ENCODE measurements at regions not wholly inside any gene's neighbourhood (a gene's known extent, or its start where the extent isn't known, plus 50 kb on each side); places are given as distances from the start of the nearest gene placed in this dataset.

GRCh38 chr2:172169611-172170010, 66.9 kb upstream of the DLX2 start:
- Histone ChIP-seq H2BK20ac (ENCODE audit: low read length) (no peak overlapping the region), H2BK120ac (replicated peaks; ENCODE audit: low read depth, low read length) (no peak overlapping the region), H3K79me1 (ENCODE audit: low read depth, low read length) (no peaks in the 10 kb centered on the region), H3K9me3 (ENCODE audit: insufficient read depth in 2 of 2, low read depth in 1 of 2, low read length in 1 of 2) (peaks cover 0 to 4% of the 10 kb centered on the region in 2 experiments; a peak in 1 of 4 replicates), H3K79me2 (ENCODE audit: control insufficient read depth in 1 of 2, insufficient read depth in 2 of 2, low read length in 2 of 2) (no peaks in the 10 kb centered on the region), H3K4me3 (ENCODE audit: extremely low read depth in 1 of 4, insufficient read depth in 2 of 4, low read depth in 3 of 4, low read length in 4 of 4) (no peak overlapping the region), H3K4me1 (replicated peaks in 1 of 4; ENCODE audit: control insufficient read depth in 3 of 4, insufficient read depth in 4 of 4, low read length in 3 of 4) (peaks cover 2 to 11% (median 9%) of the 10 kb centered on the region in 4 experiments; a peak in 5 of 7 replicates), H3K14ac (ENCODE audit: insufficient read length) (no peak overlapping the region), H3K56ac (replicated peaks; ENCODE audit: insufficient read length, low read depth, low read length) (no peak overlapping the region), H4K8ac (ENCODE audit: extremely low read depth, insufficient read depth, low read length) (no peak overlapping the region), H2BK12ac (ENCODE audit: low read depth, low read length) (no peak overlapping the region), H2AK5ac (ENCODE audit: low read depth, low read length) (no peak overlapping the region), H3K27ac (ENCODE audit: low read depth, low read length) (no peak overlapping the region), H3K23ac (ENCODE audit: insufficient read length) (no peak overlapping the region), H3K27me3 (replicated peaks in 1 of 4; ENCODE audit: control insufficient read depth in 3 of 4, extremely low read depth in 1 of 4, insufficient read depth in 3 of 4, low read length in 3 of 4) (peaks cover 0 to 2% (median 0%) of the 10 kb centered on the region in 4 experiments; a peak in 1 of 7 replicates), H3K4ac (replicated peaks; ENCODE audit: insufficient read length, low read depth, low read length) (no peak overlapping the region), H4K20me1 (replicated peaks in 1 of 2; ENCODE audit: control insufficient read depth in 1 of 2, insufficient read depth in 2 of 2, low read length in 2 of 2) (no peaks in the 10 kb centered on the region), H3K9ac (replicated peaks in 1 of 4; ENCODE audit: extremely low read depth in 1 of 4, low read depth in 3 of 4, low read length in 3 of 4) (no peak overlapping the region), H4K5ac (ENCODE audit: insufficient read length, low read depth, low read length) (no peak overlapping the region), H2BK5ac (ENCODE audit: low read depth, low read length) (no peak overlapping the region), H3K18ac (ENCODE audit: extremely low read depth, low read length) (no peak overlapping the region), H2BK15ac (ENCODE audit: low read length) (no peak overlapping the region), H3K4me2 (ENCODE audit: insufficient read depth in 1 of 2, low read depth in 2 of 2, low read length in 2 of 2) (no peak overlapping the region), H2AFZ (ENCODE audit: low read length) (no peak overlapping the region), H3K23me2 (ENCODE audit: low read depth, low read length) (peaks cover 2% of the 10 kb centered on the region; the same call in 1 of the 2 replicates), H3K36me3 (ENCODE audit: control insufficient read depth in 2 of 4, insufficient read depth in 4 of 4, low read length in 3 of 4) (no peaks in the 10 kb centered on the region), H4K91ac (replicated peaks; ENCODE audit: insufficient read length, low read length) (no peak overlapping the region)
- CTCF ChIA-PET (ENCODE audit: partially characterized antibody), result interaction anchor here (10.3 kb wide), 1 partner anchor 295 kb away, joined by 206 read pairs; no protein-coding TSS in a partner anchor
- no peak for TF ChIP-seq RFX5 (IDR thresholded peaks at IDR 0.05; ENCODE audit: borderline replicate concordance, low read depth, low read length)
- no peak for TF ChIP-seq SRF (IDR thresholded peaks at IDR 0.05; ENCODE audit: low read depth, low read length)
- TF ChIP-seq ZNF274 (IDR thresholded peaks at IDR 0.05; ENCODE audit: borderline replicate concordance, extremely low read depth, low read length), result no peak
- TF ChIP-seq SP1 (IDR thresholded peaks at IDR 0.05; ENCODE audit: low read depth, low read length), result no peak
- no peak for TF ChIP-seq TCF12 (IDR thresholded peaks at IDR 0.05; ENCODE audit: low read depth, low read length)
- no peak for TF ChIP-seq KDM5A (IDR thresholded peaks at IDR 0.05; ENCODE audit: low read length)
- no peak for TF ChIP-seq POU5F1 (IDR thresholded peaks at IDR 0.05; ENCODE audit: low read depth, low read length)
- TF ChIP-seq SIX5 (IDR thresholded peaks at IDR 0.05; ENCODE audit: low read depth, low read length), result no peak
- no peak for TF ChIP-seq SP4 (IDR thresholded peaks at IDR 0.05; ENCODE audit: low read length)
- TF ChIP-seq ATF2 (IDR thresholded peaks at IDR 0.05; ENCODE audit: low read length), result no peak
- no peak for TF ChIP-seq RXRA (IDR thresholded peaks at IDR 0.05; ENCODE audit: insufficient read depth, low read depth, low read length)
- TF ChIP-seq NANOG (IDR thresholded peaks at IDR 0.05; ENCODE audit: insufficient read depth, low read depth, low read length, poor library complexity, severe bottlenecking), result no peak
- no peak for FAIRE-seq
- DNase-seq (ENCODE audit: low read depth in 1 of 2, low spot score in 2 of 2), result no peak
- POLR2A ChIA-PET (ENCODE audit: partially characterized antibody), result no interaction called here
